GM12878 (cell line): ENCODE measurements at regions not wholly inside any gene's neighbourhood (a gene's known extent, or its start where the extent isn't known, plus 50 kb on each side); places are given as distances from the start of the nearest gene placed in this dataset.

Experiments
- ATAC-seq: fragments of 200-7000 bp; cut with Tn5 transposase; 3 replicates; pipeline ENCODE4 v1.9.1; 2020; ENCODE audit warnings: mild to moderate bottlenecking, moderate library complexity
- BruUV-seq: library from RNA; stranded (reverse); fragments of 400-500 nt; replicated peaks from 2 replicates; lab custom pipeline; 2021; lab: Mats Ljungman, UMichigan
- CTCF ChIA-PET: fragments of 300-600 bp; sonication (Branson Sonifier 250); formaldehyde crosslinking; extraction: SDS; loops from one replicate; lab custom pipeline; 2021; ENCODE audit warnings: inconsistent platforms; lab: Yijun Ruan, JAX
- POLR2A ChIA-PET: fragments of 350-600 bp; formaldehyde crosslinking; extraction: SDS; loops from one replicate; lab custom pipeline; 2021; ENCODE audit warnings: inconsistent platforms; lab: Charles Lee
- RAD21 ChIA-PET: fragments of 300-600 bp; sonication (Branson Sonifier 250); formaldehyde crosslinking; loops from one replicate; lab custom pipeline; 2023; ENCODE audit warnings: antibody characterized with exemption; ENCODE audit not compliant: unreplicated experiment; lab: Charles Lee
- SMC1A ChIA-PET: fragments of 300-600 bp; sonication (Branson Sonifier 250); formaldehyde crosslinking; loops from one replicate; lab custom pipeline; 2023; ENCODE audit not compliant: unreplicated experiment, uncharacterized antibody; lab: Charles Lee
- DNase-seq: peaks from one replicate; pipeline ENCODE4 v3.0.0-alpha.2; 2011; ENCODE audit warnings: low read depth, low spot score
- FAIRE-seq: peaks from 3 replicates; lab custom pipeline; 2011; peaks lifted over from hg19 to GRCh38; lab: Jason Lieb, UNC
- H2AFZ ChIP-seq: 2 replicates; pipeline ENCODE4 v1.6.0; 2011; ENCODE audit warnings: low read depth, low read length, control low read depth; ENCODE audit not compliant: control insufficient read depth
- H3K27ac ChIP-seq: 2 replicates; pipeline ENCODE4 v1.5.1; 2011; ENCODE audit warnings: control low read depth; ENCODE audit not compliant: control insufficient read depth, insufficient read depth
- H3K27me3 ChIP-seq, 2 experiments: replicated peaks in 1 of 2; 2 replicates each; pipeline versions ENCODE4 v1.6.0 to v1.6.1; 2011; ENCODE audit warnings: low read length in 1 of 2; ENCODE audit not compliant: control insufficient read depth in 2 of 2, insufficient read depth in 2 of 2
- H3K36me3 ChIP-seq, 2 experiments: 2 replicates each; pipeline ENCODE4 v1.5.1; 2011; ENCODE audit warnings: low read length in 1 of 2; ENCODE audit not compliant: control insufficient read depth in 2 of 2, insufficient read depth in 2 of 2
- H3K4me1 ChIP-seq: 2 replicates; pipeline ENCODE4 v1.6.1; 2011; ENCODE audit warnings: mild to moderate bottlenecking, low read length, moderate library complexity, mixed read lengths; ENCODE audit not compliant: control insufficient read depth, insufficient read depth
- H3K4me2 ChIP-seq: 2 replicates; pipeline ENCODE4 v1.6.0; 2011; ENCODE audit warnings: control low read depth; ENCODE audit not compliant: control insufficient read depth, insufficient read depth
- H3K4me3 ChIP-seq: fragments of 200-600 bp; sonication (generic); 2 replicates; pipeline ENCODE4 v1.5.1; 2016
- H3K79me2 ChIP-seq: 2 replicates; pipeline ENCODE4 v1.6.0; 2011; ENCODE audit warnings: low read length; ENCODE audit not compliant: control insufficient read depth, insufficient read depth
- H3K9ac ChIP-seq: 2 replicates; pipeline ENCODE4 v1.8.0; 2011; ENCODE audit warnings: low read length, control low read depth, mixed read lengths; ENCODE audit not compliant: control insufficient read depth, insufficient read depth
- H3K9me3 ChIP-seq: replicated peaks from 3 replicates; pipeline ENCODE4 v1.5.1; 2011; ENCODE audit warnings: mild to moderate bottlenecking, low read length; ENCODE audit not compliant: control insufficient read depth, insufficient read depth
- H4K20me1 ChIP-seq: 2 replicates; pipeline ENCODE4 v1.6.0; 2011; ENCODE audit not compliant: control insufficient read depth, insufficient read depth
- BACH1 ChIP-seq: fragments of 450-650 bp; IDR thresholded peaks from 2 replicates; pipeline ENCODE4 v1.6.1; 2017; ENCODE audit warnings: mild to moderate bottlenecking, borderline replicate concordance
- BCLAF1 ChIP-seq: fragments of 450-650 bp; IDR thresholded peaks from 2 replicates; pipeline ENCODE4 v1.6.1; 2017; ENCODE audit warnings: antibody characterized with exemption, mild to moderate bottlenecking, moderate library complexity
- BRCA1 ChIP-seq: IDR thresholded peaks from 2 replicates; pipeline ENCODE4 v1.6.1; 2011; ENCODE audit warnings: low read depth, low read length, improper control_type of control experiment
- CHD2 ChIP-seq: IDR thresholded peaks from 2 replicates; pipeline ENCODE4 v1.6.1; 2011; ENCODE audit warnings: low read depth, low read length, improper control_type of control experiment, borderline replicate concordance
- DPF2 ChIP-seq: fragments of 450-650 bp; IDR thresholded peaks from 2 replicates; pipeline ENCODE4 v1.6.1; 2017; ENCODE audit warnings: mild to moderate bottlenecking
- GABPA ChIP-seq: IDR thresholded peaks from 2 replicates; pipeline ENCODE4 v1.6.1; 2014; ENCODE audit warnings: antibody characterized with exemption, low read depth, mild to moderate bottlenecking, inconsistent platforms
- IRF5 ChIP-seq: fragments of 450-650 bp; IDR thresholded peaks from 2 replicates; pipeline ENCODE4 v1.6.1; 2017; ENCODE audit warnings: borderline replicate concordance
- NFYA ChIP-seq: IDR thresholded peaks from 2 replicates; pipeline ENCODE4 v1.6.1; 2011; ENCODE audit warnings: low read depth, mild to moderate bottlenecking, low read length, improper control_type of control experiment, borderline replicate concordance
- POLR2AphosphoS5 ChIP-seq: IDR thresholded peaks from 2 replicates; pipeline ENCODE4 v1.6.1; 2011; ENCODE audit warnings: mild to moderate bottlenecking, low read length, inconsistent platforms
- POU2F2 ChIP-seq: IDR thresholded peaks from 3 replicates; pipeline ENCODE4 v1.6.1; 2011; ENCODE audit warnings: low read depth, mild to moderate bottlenecking, low read length, borderline replicate concordance
- SMC3 ChIP-seq: IDR thresholded peaks from 2 replicates; pipeline ENCODE4 v1.6.1; 2011; ENCODE audit warnings: low read length, improper control_type of control experiment, borderline replicate concordance
- SUPT20H ChIP-seq: IDR thresholded peaks from 2 replicates; pipeline ENCODE4 v1.6.1; 2011; ENCODE audit warnings: low read depth, mild to moderate bottlenecking, low read length, moderate library complexity, borderline replicate concordance; ENCODE audit not compliant: control insufficient read depth
- USF1 ChIP-seq: IDR thresholded peaks from 2 replicates; pipeline ENCODE4 v1.6.1; 2011; ENCODE audit warnings: borderline replicate concordance, low read depth, mild to moderate bottlenecking, moderate library complexity, mixed read lengths, low read length; ENCODE audit not compliant: insufficient read depth; ENCODE audit errors: extremely low read length
- ZBED1 ChIP-seq: IDR thresholded peaks from 2 replicates; pipeline ENCODE4 v1.6.1; 2016; ENCODE audit warnings: borderline replicate concordance
- ZBTB40 ChIP-seq: fragments of 450-650 bp; IDR thresholded peaks from 2 replicates; pipeline ENCODE4 v1.6.1; 2016; ENCODE audit warnings: mild to moderate bottlenecking, moderate library complexity, borderline replicate concordance
- ZNF24 ChIP-seq: fragments of 450-650 bp; IDR thresholded peaks from 2 replicates; pipeline ENCODE4 v1.6.1; 2017; ENCODE audit warnings: antibody characterized with exemption, mild to moderate bottlenecking
- WGBS: methylation state at CpG from one replicate; pipeline ENCODE4 v1.1.6; 2016; ENCODE audit warnings: low lambda C conversion rate; ENCODE audit not compliant: insufficient replicate concordance, insufficient coverage; ENCODE audit errors: missing lambda C conversion rate; 5-methylcytosine and 5-hydroxymethylcytosine counted together
- in situ Hi-C: fragments of 300-500 bp; cut with MboI; formaldehyde crosslinking; loops from 9 replicates; pipeline ENCODE4 v1.14.3; 2018; ENCODE audit warnings: mixed read lengths
- intact Hi-C: fragments of 100-400 bp; cut with micrococcal nuclease; formaldehyde crosslinking; loops from one replicate; pipeline ENCODE4 v1.14.2; 2022; ENCODE audit not compliant: unreplicated experiment

- ATAC-seq: no peak
- in situ Hi-C loops: no loop called here
- Histone ChIP-seq H3K27me3 (no peaks in the 10 kb centered on the region), H3K4me3 (no peak overlapping the region), H3K27ac (no peak overlapping the region), H3K79me2 (no peaks in the 10 kb centered on the region), H3K9me3 (no peaks in the 10 kb centered on the region; the same call in 2 of the 3 replicates), H4K20me1 (no peaks in the 10 kb centered on the region), H3K4me2 (no peak overlapping the region), H3K4me1 (no peaks in the 10 kb centered on the region), H2AFZ (no peak overlapping the region), H3K9ac (no peak overlapping the region), H3K36me3 (no peaks in the 10 kb centered on the region)
- ChIA-PET CTCF (no interaction called here), RAD21 (no interaction called here), POLR2A (no interaction called here), SMC1A (no interaction called here)
- no peak for DNase-seq
- intact Hi-C loops: no loop called here
- 92% methylated on average over 4 of the region's 4 CpGs for WGBS
- BruUV-seq: no TSS peak
- FAIRE-seq: no peak
- TF ChIP-seq ZNF24: no peak
- no peak for TF ChIP-seq POLR2AphosphoS5
- TF ChIP-seq BCLAF1: no peak
- no peak for TF ChIP-seq SMC3
- TF ChIP-seq DPF2: no peak
- TF ChIP-seq BACH1: no peak
- no peak for TF ChIP-seq GABPA
- TF ChIP-seq POU2F2: no peak
- no peak for TF ChIP-seq CHD2
- no peak for TF ChIP-seq ZBED1
- no peak for TF ChIP-seq ZBTB40
- TF ChIP-seq NFYA: no peak
- no peak for TF ChIP-seq IRF5
- no peak for TF ChIP-seq USF1
- TF ChIP-seq BRCA1: no peak
- TF ChIP-seq SUPT20H: no peak
Observed at GRCh38 chr1:58946390-58946789, 162.5 kb upstream of the JUN start.
